Upper lobe of left lung (tissue), 4 donors: ENCODE measurements at regions not wholly inside any gene's neighbourhood (a gene's known extent, or its start where the extent isn't known, plus 50 kb on each side); places are given as distances from the start of the nearest gene placed in this dataset.

Source experiments
- EP300 ChIP-seq, 4 donors: sonication (generic); formaldehyde crosslinking; IDR thresholded peaks; one replicate each; pipeline ENCODE4 v1.5.1; 2017; ENCODE audit warnings: antibody characterized with exemption in 4 of 4, control low read depth in 2 of 4
- POLR2A ChIP-seq, 4 donors: fragments of 450-650 bp; IDR thresholded peaks; one replicate each; pipeline ENCODE4 v1.5.1; 2016 to 2017; ENCODE audit warnings: antibody characterized with exemption in 4 of 4, mild to moderate bottlenecking in 2 of 4
- POLR2AphosphoS5 ChIP-seq, 2 donors: sonication (generic); formaldehyde crosslinking; IDR thresholded peaks; one replicate each; pipeline ENCODE4 v1.5.1; 2017; ENCODE audit warnings: antibody characterized with exemption in 2 of 2
- TF ChIP-seq, protein P1 (sequence below), 6 experiments: fragments of 450-650 bp in 4 of 6; fragments of 200-600 bp in 2 of 6; sonication (generic) in 2 of 6; IDR thresholded peaks; one replicate each; pipeline ENCODE4 v1.5.1; 2016 to 2019; ENCODE audit warnings: antibody characterized with exemption in 6 of 6

DNA sequence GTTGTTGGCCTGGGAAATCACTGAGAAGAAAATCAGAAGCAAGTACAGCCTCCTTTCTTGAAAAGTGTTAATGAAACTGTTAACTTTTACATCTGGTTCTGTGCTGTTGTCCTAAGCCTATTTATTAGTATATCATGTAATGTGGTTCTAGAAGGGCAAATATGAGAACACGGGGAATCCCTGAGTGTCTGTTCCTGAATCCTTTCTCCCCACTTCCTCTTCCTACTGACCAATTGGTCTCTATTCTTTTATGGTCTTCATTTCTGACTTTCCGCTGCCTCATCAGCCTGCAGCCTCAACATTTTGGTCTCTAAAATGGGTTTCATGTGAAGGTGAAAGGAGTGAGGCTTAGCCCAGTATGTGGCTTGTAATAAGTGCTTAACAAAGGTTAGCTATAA is 159.9 kb upstream of the MAMLD1 start:
- TF ChIP-seq, protein P1, sequence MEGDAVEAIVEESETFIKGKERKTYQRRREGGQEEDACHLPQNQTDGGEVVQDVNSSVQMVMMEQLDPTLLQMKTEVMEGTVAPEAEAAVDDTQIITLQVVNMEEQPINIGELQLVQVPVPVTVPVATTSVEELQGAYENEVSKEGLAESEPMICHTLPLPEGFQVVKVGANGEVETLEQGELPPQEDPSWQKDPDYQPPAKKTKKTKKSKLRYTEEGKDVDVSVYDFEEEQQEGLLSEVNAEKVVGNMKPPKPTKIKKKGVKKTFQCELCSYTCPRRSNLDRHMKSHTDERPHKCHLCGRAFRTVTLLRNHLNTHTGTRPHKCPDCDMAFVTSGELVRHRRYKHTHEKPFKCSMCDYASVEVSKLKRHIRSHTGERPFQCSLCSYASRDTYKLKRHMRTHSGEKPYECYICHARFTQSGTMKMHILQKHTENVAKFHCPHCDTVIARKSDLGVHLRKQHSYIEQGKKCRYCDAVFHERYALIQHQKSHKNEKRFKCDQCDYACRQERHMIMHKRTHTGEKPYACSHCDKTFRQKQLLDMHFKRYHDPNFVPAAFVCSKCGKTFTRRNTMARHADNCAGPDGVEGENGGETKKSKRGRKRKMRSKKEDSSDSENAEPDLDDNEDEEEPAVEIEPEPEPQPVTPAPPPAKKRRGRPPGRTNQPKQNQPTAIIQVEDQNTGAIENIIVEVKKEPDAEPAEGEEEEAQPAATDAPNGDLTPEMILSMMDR (IDR thresholded peaks at IDR 0.05), result no peak
- no peak for TF ChIP-seq POLR2AphosphoS5 (IDR thresholded peaks at IDR 0.05)
- TF ChIP-seq POLR2A (IDR thresholded peaks at IDR 0.05), result no peak
- TF ChIP-seq EP300 (IDR thresholded peaks at IDR 0.05), result no peak
